ENCODE measurements at regions not wholly inside any gene's neighbourhood (a gene's known extent, or its start where the extent isn't known, plus 50 kb on each side); places are given as distances from the start of the nearest gene placed in this dataset.

GRCh38 chr1:198889101-198889500 is 250.3 kb downstream of the PTPRC start:
- Histone ChIP-seq H3K79me2 (ENCODE audit: low read depth) (no peaks in the 10 kb centered on the region), H3F3A (ENCODE audit: low read depth) (no peaks in the 10 kb centered on the region), H3K36me3 (no peaks in the 10 kb centered on the region), H3K4me1 (no peaks in the 10 kb centered on the region), H4K20me1 (ENCODE audit: low read depth) (no peaks in the 10 kb centered on the region), H3K4me3 (no peak overlapping the region), H3K4me2 (no peak overlapping the region), H2AFZ (replicated peaks) (no peak overlapping the region), H3K9me3 (ENCODE audit: low read depth) (no peaks in the 10 kb centered on the region), H3K27ac (no peak overlapping the region), H3K9ac (no peak overlapping the region), H3K27me3 (no peaks in the 10 kb centered on the region)
- no peaks in the 10 kb centered on the region for H3K27me3 Mint-ChIP-seq (ENCODE audit: insufficient read depth, low read depth)
- no peaks in the 10 kb centered on the region for H3K9me3 Mint-ChIP-seq
- H3K4me1 Mint-ChIP-seq = no peaks in the 10 kb centered on the region
- H3K4me3 Mint-ChIP-seq = no peak overlapping the region
- no peak for DNase-seq (ENCODE audit: low spot score)
- TF ChIP-seq EZH2phosphoT487 (IDR thresholded peaks at IDR 0.05) = no peak
- no peak for TF ChIP-seq EZH2 (IDR thresholded peaks at IDR 0.05)
- TF ChIP-seq, protein P1, sequence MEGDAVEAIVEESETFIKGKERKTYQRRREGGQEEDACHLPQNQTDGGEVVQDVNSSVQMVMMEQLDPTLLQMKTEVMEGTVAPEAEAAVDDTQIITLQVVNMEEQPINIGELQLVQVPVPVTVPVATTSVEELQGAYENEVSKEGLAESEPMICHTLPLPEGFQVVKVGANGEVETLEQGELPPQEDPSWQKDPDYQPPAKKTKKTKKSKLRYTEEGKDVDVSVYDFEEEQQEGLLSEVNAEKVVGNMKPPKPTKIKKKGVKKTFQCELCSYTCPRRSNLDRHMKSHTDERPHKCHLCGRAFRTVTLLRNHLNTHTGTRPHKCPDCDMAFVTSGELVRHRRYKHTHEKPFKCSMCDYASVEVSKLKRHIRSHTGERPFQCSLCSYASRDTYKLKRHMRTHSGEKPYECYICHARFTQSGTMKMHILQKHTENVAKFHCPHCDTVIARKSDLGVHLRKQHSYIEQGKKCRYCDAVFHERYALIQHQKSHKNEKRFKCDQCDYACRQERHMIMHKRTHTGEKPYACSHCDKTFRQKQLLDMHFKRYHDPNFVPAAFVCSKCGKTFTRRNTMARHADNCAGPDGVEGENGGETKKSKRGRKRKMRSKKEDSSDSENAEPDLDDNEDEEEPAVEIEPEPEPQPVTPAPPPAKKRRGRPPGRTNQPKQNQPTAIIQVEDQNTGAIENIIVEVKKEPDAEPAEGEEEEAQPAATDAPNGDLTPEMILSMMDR (IDR thresholded peaks at IDR 0.05) = no peak
- no peak overlapping the region for H3K27ac Mint-ChIP-seq
- peaks cover 11% of the 10 kb centered on the region for H3K36me3 Mint-ChIP-seq

DNA sequence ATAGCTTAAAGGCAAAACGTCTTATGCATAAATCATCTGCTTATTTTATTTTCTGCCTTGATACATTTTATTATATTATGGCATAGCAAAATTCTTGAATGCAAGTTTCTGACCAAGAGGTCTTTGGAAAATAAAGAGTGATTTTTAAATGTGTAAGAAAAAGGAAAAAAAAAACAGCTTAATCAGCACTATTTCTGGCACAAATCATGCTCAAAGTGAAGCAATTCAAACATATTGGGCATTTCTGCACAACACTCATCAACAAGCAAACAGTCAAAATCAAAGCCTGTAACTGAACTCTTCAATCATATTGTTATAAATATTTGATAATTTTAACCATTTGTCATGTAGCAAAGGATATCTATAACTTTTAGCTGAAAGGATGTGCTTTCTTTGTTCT is 250.9 kb downstream of the PTPRC start:
- TF ChIP-seq, protein P1 (IDR thresholded peaks at IDR 0.05) = no peak
- no peak for TF ChIP-seq EZH2phosphoT487 (IDR thresholded peaks at IDR 0.05)
- no peak for TF ChIP-seq EZH2 (IDR thresholded peaks at IDR 0.05)
- no peak overlapping the region for H3K4me3 ChIP-seq
- no peak overlapping the region for H3K9ac ChIP-seq
- H3K36me3 ChIP-seq = no peaks in the 10 kb centered on the region
- DNase-seq (ENCODE audit: low spot score) = no peak
- no peak overlapping the region for H2AFZ ChIP-seq (replicated peaks)
- H4K20me1 ChIP-seq (ENCODE audit: low read depth) = no peaks in the 10 kb centered on the region
- no peaks in the 10 kb centered on the region for H3K4me1 ChIP-seq
- Mint-ChIP-seq H3K27ac (no peak overlapping the region), H3K4me1 (no peaks in the 10 kb centered on the region), H3K27me3 (ENCODE audit: insufficient read depth, low read depth) (no peaks in the 10 kb centered on the region), H3K36me3 (peaks cover 11% of the 10 kb centered on the region), H3K4me3 (no peak overlapping the region), H3K9me3 (no peaks in the 10 kb centered on the region)
- no peaks in the 10 kb centered on the region for H3K79me2 ChIP-seq (ENCODE audit: low read depth)
- no peak overlapping the region for H3K4me2 ChIP-seq
- no peaks in the 10 kb centered on the region for H3K27me3 ChIP-seq
- no peaks in the 10 kb centered on the region for H3K9me3 ChIP-seq (ENCODE audit: low read depth)
- no peak overlapping the region for H3K27ac ChIP-seq
- no peaks in the 10 kb centered on the region for H3F3A ChIP-seq (ENCODE audit: low read depth)

- no peaks in the 10 kb centered on the region for H3K79me2 ChIP-seq (ENCODE audit: low read depth)
Observed at GRCh38 chr1:198890214-198890930, 251.5 kb downstream of the PTPRC start.

More at GRCh38 chr1:198890214-198890930, 251.5 kb downstream of the PTPRC start:
- Histone ChIP-seq H3K36me3 (no peaks in the 10 kb centered on the region), H3K27ac (no peak overlapping the region), H3K4me1 (no peaks in the 10 kb centered on the region), H3K4me2 (no peak overlapping the region), H3K4me3 (no peak overlapping the region), H3K9me3 (ENCODE audit: low read depth) (no peaks in the 10 kb centered on the region), H3F3A (ENCODE audit: low read depth) (no peaks in the 10 kb centered on the region), H2AFZ (replicated peaks) (no peak overlapping the region), H3K9ac (no peak overlapping the region), H3K27me3 (no peaks in the 10 kb centered on the region), H4K20me1 (ENCODE audit: low read depth) (no peaks in the 10 kb centered on the region)
- Mint-ChIP-seq H3K27me3 (ENCODE audit: insufficient read depth, low read depth) (no peaks in the 10 kb centered on the region), H3K4me3 (no peak overlapping the region), H3K4me1 (no peaks in the 10 kb centered on the region), H3K36me3 (peaks cover 11% of the 10 kb centered on the region), H3K27ac (no peak overlapping the region), H3K9me3 (no peaks in the 10 kb centered on the region)
- TF ChIP-seq EZH2 (IDR thresholded peaks at IDR 0.05) (no peak), EZH2phosphoT487 (IDR thresholded peaks at IDR 0.05) (no peak)
- TF ChIP-seq, protein P1 (IDR thresholded peaks at IDR 0.05) = no peak
- DNase-seq (ENCODE audit: low spot score) = no peak

All from neural progenitor cell (in vitro differentiated cells).